Spleen (tissue), 11 donors: ENCODE measurements at regions not wholly inside any gene's neighbourhood (a gene's known extent, or its start where the extent isn't known, plus 50 kb on each side); places are given as distances from the start of the nearest gene placed in this dataset.

Experiments
- DNase-seq: peaks from one replicate; pipeline ENCODE4 v3.0.0-alpha.2; 2020
- H3K27ac ChIP-seq, 8 donors: fragments of 200-600 bp; sonication (generic) in 7 of 8; 1 replicate in 4 of 8; 2 replicates in 4 of 8; pipeline versions ENCODE4 v1.5.0 to v1.8.0; 2016 to 2021; ENCODE audit warnings: inconsistent platforms in 4 of 8, mild to moderate bottlenecking in 4 of 8, moderate library complexity in 1 of 8
- H3K27me3 ChIP-seq, 7 donors: fragments of 200-600 bp; sonication (generic) in 6 of 7; replicated peaks in 1 of 7; 1 replicate in 4 of 7; 2 replicates in 3 of 7; pipeline versions ENCODE4 v1.5.0 to v1.8.0; 2016 to 2021; ENCODE audit warnings: inconsistent platforms in 3 of 7, mild to moderate bottlenecking in 1 of 7
- H3K36me3 ChIP-seq, 6 donors: fragments of 200-600 bp; sonication (generic) in 5 of 6; 1 replicate in 4 of 6; 2 replicates in 2 of 6; pipeline versions ENCODE4 v1.5.0 to v1.8.0; 2016 to 2021; ENCODE audit warnings: inconsistent platforms in 2 of 6
- H3K4me1 ChIP-seq, 6 donors: fragments of 200-600 bp; sonication (generic) in 5 of 6; 1 replicate in 3 of 6; 2 replicates in 3 of 6; pipeline versions ENCODE4 v1.5.0 to v1.8.0; 2016 to 2021; ENCODE audit warnings: inconsistent platforms in 3 of 6
- H3K4me3 ChIP-seq, 8 donors: fragments of 200-600 bp; sonication (generic) in 7 of 8; 1 replicate in 4 of 8; 2 replicates in 4 of 8; pipeline versions ENCODE4 v1.5.0 to v1.8.0; 2016 to 2021; ENCODE audit warnings: inconsistent platforms in 4 of 8, mild to moderate bottlenecking in 4 of 8, moderate library complexity in 2 of 8
- H3K9me3 ChIP-seq, 8 donors: fragments of 200-600 bp; sonication (generic) in 7 of 8; 1 replicate in 4 of 8; 2 replicates in 4 of 8; pipeline versions ENCODE4 v1.5.0 to v1.8.0; 2016 to 2021; ENCODE audit warnings: inconsistent platforms in 4 of 8
- POLR2A ChIP-seq, 3 donors: fragments of 450-650 bp; IDR thresholded peaks; one replicate each; pipeline ENCODE4 v1.5.1; 2017; ENCODE audit warnings: antibody characterized with exemption in 3 of 3, mild to moderate bottlenecking in 1 of 3
- POLR2AphosphoS5 ChIP-seq, 3 donors: sonication (generic); formaldehyde crosslinking; IDR thresholded peaks; one replicate each; pipeline ENCODE4 v1.5.1; 2017; ENCODE audit warnings: antibody characterized with exemption in 3 of 3
- WGBS, 5 donors: extraction: QIAGEN DNeasy Blood & Tissue Kit in 3 of 5; methylation state at CpG; one replicate each; pipeline versions ENCODE4 v1.1.5 to v1.1.7; 2013 to 2018; 5-methylcytosine and 5-hydroxymethylcytosine counted together
- intact Hi-C: fragments of 100-400 bp; cut with DNase I; formaldehyde crosslinking; loops from one replicate; pipeline ENCODE4 v1.15.0; 2023; ENCODE audit warnings: low total_unique reads
- TF ChIP-seq, protein P1 (sequence below), 11 experiments: fragments of 200-600 bp in 7 of 11; fragments of 450-650 bp in 4 of 11; sonication (generic) in 4 of 11; IDR thresholded peaks in 8 of 11; conservative IDR thresholded peaks in 3 of 11; 1 replicate in 7 of 11; 2 replicates in 4 of 11; pipeline versions ENCODE4 v1.4.0 to v1.8.0; 2016 to 2021; ENCODE audit warnings: antibody characterized with exemption in 11 of 11, inconsistent platforms in 4 of 11, mild to moderate bottlenecking in 1 of 11
- donor health status: healthy with polysubstance abuse.
- donor health status: DM: no; HTN: no; CAD: no; lungs with moderate emphysema.
- donor health status: DM: no; HTN: no; CAD: no.
- donor health status: Bipolar disorder and iron deficiency.
- donor health status: healthy.
- donor health status: DM: no; HTN: no; CAD: no.
- donor health status: DM: yes; HTN: yes; CAD: no.

DNA sequence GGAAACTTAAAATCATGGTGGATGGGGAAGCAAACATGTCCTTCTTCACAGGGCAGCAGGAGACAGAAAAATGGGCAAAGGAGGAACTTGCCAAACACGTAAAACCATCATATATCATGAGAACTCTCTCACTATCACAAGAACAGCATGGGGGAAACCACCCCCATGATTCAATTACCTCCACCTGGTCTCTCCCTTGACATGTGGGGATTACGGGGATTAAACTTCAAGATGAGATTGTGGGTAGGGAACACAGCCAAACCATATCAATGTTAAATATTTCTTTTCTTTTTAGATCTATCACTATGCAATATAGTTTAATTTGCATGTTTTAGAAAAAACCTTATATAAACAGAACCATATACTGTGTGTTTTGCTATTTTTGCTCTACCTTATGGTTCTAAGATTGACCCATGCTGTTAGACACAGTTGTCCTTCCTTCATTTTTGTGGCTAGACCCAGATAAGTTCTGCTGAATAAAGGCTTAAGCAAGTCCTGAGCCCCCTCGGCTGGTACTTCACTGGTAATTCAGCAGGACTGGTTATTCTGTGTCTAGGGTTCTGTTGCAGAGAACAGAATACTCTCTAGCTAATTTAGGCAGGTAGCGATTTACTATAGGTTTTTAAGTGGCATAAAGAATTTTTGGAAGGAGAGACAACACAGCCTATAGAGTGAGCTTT is 253.7 kb upstream of the HMGA2 start:
- Histone ChIP-seq H3K4me1 (no peaks in the 10 kb centered on the region), H3K27me3 (peaks cover 0 to 5% (median 0%) of the 10 kb centered on the region in 7 donors), H3K4me3 (no peak overlapping the region), H3K36me3 (no peaks in the 10 kb centered on the region), H3K27ac (no peak overlapping the region), H3K9me3 (peaks cover 0 to 36% (median 24%) of the 10 kb centered on the region in 8 donors)
- TF ChIP-seq POLR2A (IDR thresholded peaks at IDR 0.05) (no peak), POLR2AphosphoS5 (IDR thresholded peaks at IDR 0.05) (no peak)
- intact Hi-C loops, result no loop called here
- no peak for DNase-seq
- 80 to 90% (median 84%) methylated on average over 4 of the region's 4 CpGs for WGBS, 5 donors

DNA sequence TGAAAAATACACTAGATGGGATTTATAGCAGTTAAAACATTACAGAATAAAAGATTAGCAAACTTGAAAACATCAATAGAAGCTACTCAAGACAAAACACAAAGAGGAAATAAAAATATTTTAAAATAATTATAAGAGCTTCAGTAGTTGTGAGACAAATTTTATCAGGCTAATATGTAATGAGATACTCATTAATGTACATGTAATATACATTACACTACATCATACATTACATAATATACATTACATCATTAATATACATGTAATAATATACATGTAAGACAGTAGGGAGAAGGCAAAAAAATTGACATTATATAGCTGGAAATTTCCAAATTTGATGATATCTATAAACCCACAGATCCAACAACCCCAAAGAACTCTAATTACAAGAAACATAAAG is 249.4 kb upstream of the HMGA2 start:
- TF ChIP-seq POLR2AphosphoS5 (IDR thresholded peaks at IDR 0.05) (no peak), POLR2A (IDR thresholded peaks at IDR 0.05) (no peak)
- TF ChIP-seq, protein P1, sequence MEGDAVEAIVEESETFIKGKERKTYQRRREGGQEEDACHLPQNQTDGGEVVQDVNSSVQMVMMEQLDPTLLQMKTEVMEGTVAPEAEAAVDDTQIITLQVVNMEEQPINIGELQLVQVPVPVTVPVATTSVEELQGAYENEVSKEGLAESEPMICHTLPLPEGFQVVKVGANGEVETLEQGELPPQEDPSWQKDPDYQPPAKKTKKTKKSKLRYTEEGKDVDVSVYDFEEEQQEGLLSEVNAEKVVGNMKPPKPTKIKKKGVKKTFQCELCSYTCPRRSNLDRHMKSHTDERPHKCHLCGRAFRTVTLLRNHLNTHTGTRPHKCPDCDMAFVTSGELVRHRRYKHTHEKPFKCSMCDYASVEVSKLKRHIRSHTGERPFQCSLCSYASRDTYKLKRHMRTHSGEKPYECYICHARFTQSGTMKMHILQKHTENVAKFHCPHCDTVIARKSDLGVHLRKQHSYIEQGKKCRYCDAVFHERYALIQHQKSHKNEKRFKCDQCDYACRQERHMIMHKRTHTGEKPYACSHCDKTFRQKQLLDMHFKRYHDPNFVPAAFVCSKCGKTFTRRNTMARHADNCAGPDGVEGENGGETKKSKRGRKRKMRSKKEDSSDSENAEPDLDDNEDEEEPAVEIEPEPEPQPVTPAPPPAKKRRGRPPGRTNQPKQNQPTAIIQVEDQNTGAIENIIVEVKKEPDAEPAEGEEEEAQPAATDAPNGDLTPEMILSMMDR (IDR thresholded peaks at IDR 0.05 in 8 of 11, conservative IDR thresholded peaks at IDR 0.05 in 3 of 11), result no peak
- Histone ChIP-seq H3K4me1 (no peaks in the 10 kb centered on the region), H3K4me3 (no peak overlapping the region), H3K27ac (no peak overlapping the region), H3K36me3 (no peaks in the 10 kb centered on the region), H3K27me3 (peaks cover 0 to 5% (median 0%) of the 10 kb centered on the region in 7 donors), H3K9me3 (peaks cover 0 to 43% (median 25%) of the 10 kb centered on the region in 8 donors)
- intact Hi-C loops, result no loop called here
- DNase-seq, result no peak

DNA sequence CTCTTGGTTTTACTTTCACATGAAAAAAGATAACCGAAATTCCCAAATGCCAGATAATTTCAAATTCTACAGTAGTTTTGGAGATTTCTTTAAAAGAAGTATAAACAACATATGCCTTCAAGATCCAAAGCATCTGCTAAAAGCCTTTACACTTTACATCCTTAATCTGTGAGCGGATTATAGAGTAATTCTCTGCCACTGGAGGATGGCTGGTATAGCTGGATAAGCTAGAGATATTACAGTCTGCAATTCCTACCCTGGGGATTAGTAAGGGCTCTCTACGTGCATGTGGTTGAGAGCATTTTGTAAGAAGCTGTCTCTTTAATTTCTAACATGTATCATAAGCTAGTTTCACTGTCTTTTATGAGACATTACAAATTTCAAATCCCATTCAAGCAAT is 240.3 kb upstream of the HMGA2 start:
- H3K36me3 ChIP-seq, result no peaks in the 10 kb centered on the region
- intact Hi-C loops, result no loop called here
- DNase-seq, result no peak
- TF ChIP-seq POLR2AphosphoS5 (IDR thresholded peaks at IDR 0.05) (no peak), POLR2A (IDR thresholded peaks at IDR 0.05) (no peak)
- TF ChIP-seq, protein P1 (IDR thresholded peaks at IDR 0.05 in 8 of 11, conservative IDR thresholded peaks at IDR 0.05 in 3 of 11), result no peak
- no peaks in the 10 kb centered on the region for H3K27me3 ChIP-seq
- H3K27ac ChIP-seq, result no peak overlapping the region
- WGBS, 5 donors, result 83 to 94% (median 85%) methylated on average over 3 of the region's 3 CpGs
- no peaks in the 10 kb centered on the region for H3K4me1 ChIP-seq
- no peaks in the 10 kb centered on the region for H3K9me3 ChIP-seq
- H3K4me3 ChIP-seq, result no peak overlapping the region

DNA sequence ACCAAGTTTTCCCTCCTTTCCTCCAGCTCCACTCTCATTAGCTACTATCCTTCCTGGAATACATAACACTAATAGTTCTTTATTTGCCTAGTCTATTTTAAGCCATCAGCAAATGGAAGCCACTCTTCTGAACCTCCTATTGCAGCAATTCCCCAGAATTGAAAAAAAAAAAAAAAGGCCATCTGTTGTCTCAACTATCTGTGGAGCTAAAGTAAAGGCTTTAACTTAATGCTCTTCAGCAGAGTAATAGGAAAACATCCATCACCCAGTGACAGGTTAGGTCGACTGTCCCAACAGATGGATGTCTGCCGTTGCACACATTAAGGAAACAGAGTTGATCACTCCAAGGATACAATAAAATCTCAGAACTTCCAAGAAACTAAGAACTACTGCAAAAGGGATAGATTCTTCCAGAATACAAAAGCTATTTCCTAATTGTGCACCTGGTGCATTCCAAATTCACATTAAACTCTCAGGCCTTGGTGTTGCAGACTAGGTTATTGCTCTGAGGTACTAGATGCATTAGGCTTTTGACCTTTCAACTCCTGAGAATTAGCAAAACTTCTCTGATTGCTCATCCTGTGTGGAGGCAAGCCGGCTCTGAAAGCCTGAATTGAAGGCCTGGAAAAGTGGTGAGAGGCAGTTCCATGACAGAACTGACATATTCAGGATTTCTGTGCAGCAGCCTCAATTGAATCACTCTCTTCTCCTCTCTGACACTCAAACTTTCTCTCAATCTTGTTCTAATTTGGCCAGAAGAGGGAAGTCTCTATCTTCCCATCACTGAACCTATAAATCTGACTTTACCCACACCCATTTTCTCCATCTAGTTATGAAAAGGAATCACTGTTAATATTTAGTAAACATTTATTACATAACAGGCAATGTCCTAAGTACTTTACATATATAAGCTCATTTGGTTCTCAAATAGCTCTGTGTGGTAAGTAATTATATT is 238.4 kb upstream of the HMGA2 start:
- intact Hi-C loops, result no loop called here
- Histone ChIP-seq H3K36me3 (no peaks in the 10 kb centered on the region), H3K4me3 (no peak overlapping the region), H3K27ac (peak overlapping the region in 3 of 8 donors; percentile 0 to 14 (median 1)), H3K27me3 (no peaks in the 10 kb centered on the region), H3K4me1 (no peaks in the 10 kb centered on the region), H3K9me3 (no peaks in the 10 kb centered on the region)
- WGBS, 5 donors, result 23 to 31% (median 27%) methylated on average over 3 of the region's 3 CpGs
- TF ChIP-seq, protein P1 (IDR thresholded peaks at IDR 0.05 in 8 of 11, conservative IDR thresholded peaks at IDR 0.05 in 3 of 11), result no peak
- TF ChIP-seq POLR2AphosphoS5 (IDR thresholded peaks at IDR 0.05) (no peak), POLR2A (IDR thresholded peaks at IDR 0.05) (no peak)
- no peak for DNase-seq
